OCI-LY3 (cell line): ENCODE measurements at regions not wholly inside any gene's neighbourhood (a gene's known extent, or its start where the extent isn't known, plus 50 kb on each side); places are given as distances from the start of the nearest gene placed in this dataset.

Experiments
- H2AFZ ChIP-seq: fragments of 200-600, 300-600 bp; shearing (Covaris generic); 2 replicates; pipeline ENCODE4 v1.6.0; 2014; ENCODE audit warnings: antibody characterized with exemption, low read depth, low read length
- H3K27ac ChIP-seq: fragments of 200-600, 300-600 bp; sonication (generic); 2 replicates; pipeline ENCODE4 v1.5.1; 2014; ENCODE audit warnings: mild to moderate bottlenecking, low read length, moderate library complexity, mixed read lengths
- H3K27me3 ChIP-seq: fragments of 200-600, 300-600 bp; sonication (generic); 2 replicates; pipeline ENCODE4 v1.6.1; 2014; ENCODE audit warnings: low read depth, low read length, mixed read lengths
- H3K36me3 ChIP-seq: fragments of 200-600, 300-600 bp; sonication (generic); replicated peaks from 2 replicates; pipeline ENCODE3; 2014; ENCODE audit warnings: low read depth, low read length, mixed read lengths
- H3K4me1 ChIP-seq: fragments of 300-600, 200-600 bp; sonication (generic); 2 replicates; pipeline ENCODE4 v1.6.1; 2014; ENCODE audit warnings: low read length, mixed read lengths
- H3K4me2 ChIP-seq: fragments of 200-600, 300-600 bp; sonication (generic); 2 replicates; pipeline ENCODE4 v1.6.1; 2014; ENCODE audit warnings: low read length, mixed read lengths
- H3K4me3 ChIP-seq: fragments of 300-600, 200-600 bp; sonication (generic); 2 replicates; pipeline ENCODE4 v1.5.1; 2014; ENCODE audit warnings: antibody characterized with exemption, mild to moderate bottlenecking, low read length, moderate library complexity
- H3K79me2 ChIP-seq: fragments of 300-600, 200-600 bp; shearing (Covaris generic); 2 replicates; pipeline ENCODE4 v1.6.1; 2014; ENCODE audit warnings: mild to moderate bottlenecking, low read length, mixed read lengths
- H3K9ac ChIP-seq: fragments of 300-600, 200-600 bp; shearing (Covaris generic); 2 replicates; pipeline ENCODE4 v1.6.0; 2014; ENCODE audit warnings: mild to moderate bottlenecking, low read length, moderate library complexity
- H3K9me3 ChIP-seq: fragments of 200-600, 300-600 bp; shearing (Covaris generic); 2 replicates; pipeline ENCODE4 v1.6.1; 2014; ENCODE audit warnings: low read length, mixed read lengths; ENCODE audit not compliant: insufficient read depth
- H4K20me1 ChIP-seq: fragments of 200-600, 300-600 bp; sonication (generic); 2 replicates; pipeline ENCODE4 v1.6.1; 2016; ENCODE audit warnings: low read length, mixed read lengths; ENCODE audit not compliant: insufficient read depth
- EZH2phosphoT487 ChIP-seq: fragments of 200-600 bp; shearing (Covaris generic); IDR thresholded peaks from 2 replicates; pipeline ENCODE4 v1.6.1; 2018; ENCODE audit warnings: antibody characterized with exemption, mixed run types, low read depth
- TF ChIP-seq, protein P1 (sequence below): fragments of 200-600, 300-600 bp; sonication (generic); IDR thresholded peaks from 2 replicates; pipeline ENCODE4 v1.5.1; 2014; ENCODE audit warnings: antibody characterized with exemption, low read length, low read depth

DNA sequence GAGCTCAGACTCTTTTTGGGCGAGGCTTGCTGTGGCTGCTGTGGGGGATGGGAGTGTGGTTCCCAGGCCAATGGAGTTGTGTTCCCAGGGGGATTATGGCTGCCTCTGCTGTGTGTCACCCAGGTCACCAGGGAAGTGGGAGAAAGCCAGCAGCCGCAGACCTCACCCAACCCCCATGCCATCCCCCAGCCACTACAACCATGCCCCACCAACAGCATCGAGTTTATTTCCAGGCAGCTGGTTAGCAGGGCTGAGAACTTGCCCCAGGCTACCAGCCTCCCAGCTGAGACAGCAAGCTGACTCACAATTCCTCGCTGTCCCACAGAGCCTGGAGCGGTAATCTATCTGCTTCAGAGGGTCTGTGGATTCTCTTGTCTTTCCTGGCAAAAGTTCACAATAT, 331.7 kb downstream of the FRK start:
- TF ChIP-seq, protein P1, sequence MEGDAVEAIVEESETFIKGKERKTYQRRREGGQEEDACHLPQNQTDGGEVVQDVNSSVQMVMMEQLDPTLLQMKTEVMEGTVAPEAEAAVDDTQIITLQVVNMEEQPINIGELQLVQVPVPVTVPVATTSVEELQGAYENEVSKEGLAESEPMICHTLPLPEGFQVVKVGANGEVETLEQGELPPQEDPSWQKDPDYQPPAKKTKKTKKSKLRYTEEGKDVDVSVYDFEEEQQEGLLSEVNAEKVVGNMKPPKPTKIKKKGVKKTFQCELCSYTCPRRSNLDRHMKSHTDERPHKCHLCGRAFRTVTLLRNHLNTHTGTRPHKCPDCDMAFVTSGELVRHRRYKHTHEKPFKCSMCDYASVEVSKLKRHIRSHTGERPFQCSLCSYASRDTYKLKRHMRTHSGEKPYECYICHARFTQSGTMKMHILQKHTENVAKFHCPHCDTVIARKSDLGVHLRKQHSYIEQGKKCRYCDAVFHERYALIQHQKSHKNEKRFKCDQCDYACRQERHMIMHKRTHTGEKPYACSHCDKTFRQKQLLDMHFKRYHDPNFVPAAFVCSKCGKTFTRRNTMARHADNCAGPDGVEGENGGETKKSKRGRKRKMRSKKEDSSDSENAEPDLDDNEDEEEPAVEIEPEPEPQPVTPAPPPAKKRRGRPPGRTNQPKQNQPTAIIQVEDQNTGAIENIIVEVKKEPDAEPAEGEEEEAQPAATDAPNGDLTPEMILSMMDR: no peak
- Histone ChIP-seq H3K9me3 (no peaks in the 10 kb centered on the region), H3K9ac (no peak overlapping the region), H3K4me2 (no peak overlapping the region), H3K79me2 (no peaks in the 10 kb centered on the region), H3K27ac (no peak overlapping the region), H4K20me1 (no peaks in the 10 kb centered on the region), H3K4me1 (peaks cover 11% of the 10 kb centered on the region), H3K4me3 (no peak overlapping the region), H2AFZ (no peak overlapping the region), H3K27me3 (no peaks in the 10 kb centered on the region), H3K36me3 (no peaks in the 10 kb centered on the region)

DNA sequence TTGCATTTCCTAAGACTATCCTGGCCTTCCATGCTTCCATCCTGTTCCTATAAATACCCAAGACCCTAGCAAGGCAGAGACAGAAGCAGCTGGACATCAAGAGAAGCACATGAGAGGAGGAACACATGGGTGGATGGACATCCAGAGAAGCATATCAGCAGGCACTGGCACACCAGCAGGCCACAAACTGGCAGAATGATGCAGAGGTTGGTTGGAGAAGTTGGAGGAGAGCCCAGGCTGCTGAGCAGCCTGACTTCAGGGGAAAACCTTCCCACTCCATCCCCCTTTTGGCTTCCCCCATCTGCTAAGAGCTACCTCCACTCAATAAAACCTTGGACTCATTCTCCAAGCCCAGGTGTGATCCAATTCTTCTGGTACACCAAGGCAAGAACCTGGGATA, 332.5 kb downstream of the FRK start:
- Histone ChIP-seq H3K9ac (no peak overlapping the region), H3K27me3 (no peaks in the 10 kb centered on the region), H3K4me2 (no peak overlapping the region), H3K27ac (no peak overlapping the region), H3K9me3 (no peaks in the 10 kb centered on the region), H4K20me1 (no peaks in the 10 kb centered on the region), H3K4me1 (peaks cover 11% of the 10 kb centered on the region), H3K36me3 (no peaks in the 10 kb centered on the region), H3K79me2 (no peaks in the 10 kb centered on the region), H2AFZ (no peak overlapping the region), H3K4me3 (no peak overlapping the region)
- TF ChIP-seq EZH2phosphoT487: no peak
- TF ChIP-seq, protein P1: no peak

GRCh38 chr6:115721564-115721963, 339.1 kb downstream of the FRK start:
- no peaks in the 10 kb centered on the region for H3K27me3 ChIP-seq
- H3K9me3 ChIP-seq: 0 out of 2 replicates have a peak, but pooled peaks cover 4% of the 10 kb centered on the region
- no peak overlapping the region for H3K9ac ChIP-seq
- H4K20me1 ChIP-seq: no peaks in the 10 kb centered on the region
- H2AFZ ChIP-seq: no peak overlapping the region
- H3K4me1 ChIP-seq: peaks cover 17% of the 10 kb centered on the region
- TF ChIP-seq, protein P1: no peak
- no peak for TF ChIP-seq EZH2phosphoT487
- no peak overlapping the region for H3K4me3 ChIP-seq
- H3K79me2 ChIP-seq: no peaks in the 10 kb centered on the region
- peaks cover 5% of the 10 kb centered on the region for H3K36me3 ChIP-seq
- no peak overlapping the region for H3K4me2 ChIP-seq
- H3K27ac ChIP-seq: no peak overlapping the region

DNA sequence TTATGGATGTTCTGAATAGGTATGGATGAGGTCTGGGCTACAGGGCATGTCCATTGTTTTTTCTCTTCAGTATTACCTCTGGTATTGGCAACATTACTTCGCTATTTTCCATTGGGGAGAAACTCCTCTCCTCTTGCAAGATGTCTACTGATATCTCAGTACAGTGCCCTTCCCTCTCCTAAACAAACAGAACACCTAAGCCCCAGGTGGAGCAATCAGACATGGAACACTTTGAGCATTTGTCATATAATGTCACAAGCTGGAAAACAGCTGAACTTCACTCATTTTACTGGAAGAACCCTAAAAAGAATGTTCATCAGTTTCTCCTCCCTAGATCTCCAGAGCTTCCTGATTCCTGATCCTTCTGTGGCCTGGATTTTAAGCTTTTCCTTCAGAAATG, 339.8 kb downstream of the FRK start:
- Histone ChIP-seq H3K79me2 (no peaks in the 10 kb centered on the region), H3K4me1 (peaks cover 19% of the 10 kb centered on the region), H3K27me3 (no peaks in the 10 kb centered on the region), H3K9me3 (0 out of 2 replicates have a peak, but pooled peaks cover 4% of the 10 kb centered on the region), H3K36me3 (peaks cover 5% of the 10 kb centered on the region), H3K9ac (no peak overlapping the region), H3K4me2 (no peak overlapping the region), H3K27ac (no peak overlapping the region), H4K20me1 (no peaks in the 10 kb centered on the region), H2AFZ (no peak overlapping the region), H3K4me3 (no peak overlapping the region)
- TF ChIP-seq, protein P1: no peak
- TF ChIP-seq EZH2phosphoT487: no peak
